ENCODE measurements at regions not wholly inside any gene's neighbourhood (a gene's known extent, or its start where the extent isn't known, plus 50 kb on each side); places are given as distances from the start of the nearest gene placed in this dataset.

DNA sequence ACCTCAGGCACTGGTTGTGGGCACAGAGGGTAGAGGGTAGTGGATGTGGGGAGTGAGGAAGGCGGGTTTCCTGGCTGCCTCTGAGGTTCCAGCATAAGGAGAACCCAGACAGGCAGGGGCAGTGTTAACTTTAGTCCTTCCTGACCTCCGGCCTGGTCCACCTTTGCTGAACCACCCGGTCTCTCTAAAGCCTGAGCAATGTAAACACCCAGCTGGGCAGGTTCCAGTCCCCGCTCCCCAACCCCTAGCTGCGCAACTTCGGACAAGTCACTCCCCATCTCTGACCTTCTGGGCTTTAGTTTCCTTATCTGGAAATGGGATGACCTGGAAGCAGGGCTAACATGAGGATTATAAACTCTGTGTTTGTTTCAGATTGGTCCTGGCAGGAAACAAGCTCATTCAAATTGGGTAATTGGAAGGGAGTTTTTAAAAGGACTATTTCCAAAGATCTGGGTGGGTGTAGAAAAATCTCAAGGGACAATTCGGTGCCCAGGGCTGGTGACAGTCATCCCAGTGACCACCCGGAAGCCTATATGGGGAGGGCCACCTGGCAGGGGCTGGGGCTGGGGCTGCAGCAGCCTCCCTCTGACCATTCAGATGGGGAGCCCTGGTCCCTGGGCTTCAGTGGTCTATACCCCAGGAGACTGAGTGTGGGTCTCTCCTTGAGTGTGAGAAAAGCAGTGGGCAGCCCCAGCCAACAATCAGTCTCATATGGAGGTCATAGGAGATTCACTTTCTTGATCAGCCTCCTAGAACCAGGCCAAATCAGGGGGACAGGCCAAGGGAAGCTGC is 108.3 kb upstream of the SYT13 start (continued):
- TF ChIP-seq, protein P1, sequence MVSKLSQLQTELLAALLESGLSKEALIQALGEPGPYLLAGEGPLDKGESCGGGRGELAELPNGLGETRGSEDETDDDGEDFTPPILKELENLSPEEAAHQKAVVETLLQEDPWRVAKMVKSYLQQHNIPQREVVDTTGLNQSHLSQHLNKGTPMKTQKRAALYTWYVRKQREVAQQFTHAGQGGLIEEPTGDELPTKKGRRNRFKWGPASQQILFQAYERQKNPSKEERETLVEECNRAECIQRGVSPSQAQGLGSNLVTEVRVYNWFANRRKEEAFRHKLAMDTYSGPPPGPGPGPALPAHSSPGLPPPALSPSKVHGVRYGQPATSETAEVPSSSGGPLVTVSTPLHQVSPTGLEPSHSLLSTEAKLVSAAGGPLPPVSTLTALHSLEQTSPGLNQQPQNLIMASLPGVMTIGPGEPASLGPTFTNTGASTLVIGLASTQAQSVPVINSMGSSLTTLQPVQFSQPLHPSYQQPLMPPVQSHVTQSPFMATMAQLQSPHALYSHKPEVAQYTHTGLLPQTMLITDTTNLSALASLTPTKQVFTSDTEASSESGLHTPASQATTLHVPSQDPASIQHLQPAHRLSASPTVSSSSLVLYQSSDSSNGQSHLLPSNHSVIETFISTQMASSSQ (IDR thresholded peaks at IDR 0.05; ENCODE audit: low read depth) = no peak
- TF ChIP-seq, protein P1 (CRISPR knock-in tag; IDR thresholded peaks at IDR 0.05; ENCODE audit: borderline replicate concordance) = no peak
- TF ChIP-seq ZMYM2 (CRISPR knock-in tag; IDR thresholded peaks at IDR 0.05) (peak; percentile 74; the same call in 1 of the 2 replicates), NFKB2 (CRISPR knock-in tag; IDR thresholded peaks at IDR 0.05; ENCODE audit: borderline replicate concordance) (no peak), ZBTB38 (CRISPR knock-in tag; IDR thresholded peaks at IDR 0.05) (no peak), ARNTL (CRISPR knock-in tag; IDR thresholded peaks at IDR 0.05) (no peak), JARID2 (CRISPR knock-in tag; IDR thresholded peaks at IDR 0.05; ENCODE audit: insufficient replicate concordance) (no peak), ZBTB3 (CRISPR knock-in tag; IDR thresholded peaks at IDR 0.05; ENCODE audit: borderline replicate concordance, low read depth) (no peak)
- TF ChIP-seq, protein P2, sequence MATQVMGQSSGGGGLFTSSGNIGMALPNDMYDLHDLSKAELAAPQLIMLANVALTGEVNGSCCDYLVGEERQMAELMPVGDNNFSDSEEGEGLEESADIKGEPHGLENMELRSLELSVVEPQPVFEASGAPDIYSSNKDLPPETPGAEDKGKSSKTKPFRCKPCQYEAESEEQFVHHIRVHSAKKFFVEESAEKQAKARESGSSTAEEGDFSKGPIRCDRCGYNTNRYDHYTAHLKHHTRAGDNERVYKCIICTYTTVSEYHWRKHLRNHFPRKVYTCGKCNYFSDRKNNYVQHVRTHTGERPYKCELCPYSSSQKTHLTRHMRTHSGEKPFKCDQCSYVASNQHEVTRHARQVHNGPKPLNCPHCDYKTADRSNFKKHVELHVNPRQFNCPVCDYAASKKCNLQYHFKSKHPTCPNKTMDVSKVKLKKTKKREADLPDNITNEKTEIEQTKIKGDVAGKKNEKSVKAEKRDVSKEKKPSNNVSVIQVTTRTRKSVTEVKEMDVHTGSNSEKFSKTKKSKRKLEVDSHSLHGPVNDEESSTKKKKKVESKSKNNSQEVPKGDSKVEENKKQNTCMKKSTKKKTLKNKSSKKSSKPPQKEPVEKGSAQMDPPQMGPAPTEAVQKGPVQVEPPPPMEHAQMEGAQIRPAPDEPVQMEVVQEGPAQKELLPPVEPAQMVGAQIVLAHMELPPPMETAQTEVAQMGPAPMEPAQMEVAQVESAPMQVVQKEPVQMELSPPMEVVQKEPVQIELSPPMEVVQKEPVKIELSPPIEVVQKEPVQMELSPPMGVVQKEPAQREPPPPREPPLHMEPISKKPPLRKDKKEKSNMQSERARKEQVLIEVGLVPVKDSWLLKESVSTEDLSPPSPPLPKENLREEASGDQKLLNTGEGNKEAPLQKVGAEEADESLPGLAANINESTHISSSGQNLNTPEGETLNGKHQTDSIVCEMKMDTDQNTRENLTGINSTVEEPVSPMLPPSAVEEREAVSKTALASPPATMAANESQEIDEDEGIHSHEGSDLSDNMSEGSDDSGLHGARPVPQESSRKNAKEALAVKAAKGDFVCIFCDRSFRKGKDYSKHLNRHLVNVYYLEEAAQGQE (IDR thresholded peaks at IDR 0.05; ENCODE audit: borderline replicate concordance in 1 of 2, low read depth in 1 of 2, low read length in 2 of 2) = no peak
- TF ChIP-seq, protein P3, sequence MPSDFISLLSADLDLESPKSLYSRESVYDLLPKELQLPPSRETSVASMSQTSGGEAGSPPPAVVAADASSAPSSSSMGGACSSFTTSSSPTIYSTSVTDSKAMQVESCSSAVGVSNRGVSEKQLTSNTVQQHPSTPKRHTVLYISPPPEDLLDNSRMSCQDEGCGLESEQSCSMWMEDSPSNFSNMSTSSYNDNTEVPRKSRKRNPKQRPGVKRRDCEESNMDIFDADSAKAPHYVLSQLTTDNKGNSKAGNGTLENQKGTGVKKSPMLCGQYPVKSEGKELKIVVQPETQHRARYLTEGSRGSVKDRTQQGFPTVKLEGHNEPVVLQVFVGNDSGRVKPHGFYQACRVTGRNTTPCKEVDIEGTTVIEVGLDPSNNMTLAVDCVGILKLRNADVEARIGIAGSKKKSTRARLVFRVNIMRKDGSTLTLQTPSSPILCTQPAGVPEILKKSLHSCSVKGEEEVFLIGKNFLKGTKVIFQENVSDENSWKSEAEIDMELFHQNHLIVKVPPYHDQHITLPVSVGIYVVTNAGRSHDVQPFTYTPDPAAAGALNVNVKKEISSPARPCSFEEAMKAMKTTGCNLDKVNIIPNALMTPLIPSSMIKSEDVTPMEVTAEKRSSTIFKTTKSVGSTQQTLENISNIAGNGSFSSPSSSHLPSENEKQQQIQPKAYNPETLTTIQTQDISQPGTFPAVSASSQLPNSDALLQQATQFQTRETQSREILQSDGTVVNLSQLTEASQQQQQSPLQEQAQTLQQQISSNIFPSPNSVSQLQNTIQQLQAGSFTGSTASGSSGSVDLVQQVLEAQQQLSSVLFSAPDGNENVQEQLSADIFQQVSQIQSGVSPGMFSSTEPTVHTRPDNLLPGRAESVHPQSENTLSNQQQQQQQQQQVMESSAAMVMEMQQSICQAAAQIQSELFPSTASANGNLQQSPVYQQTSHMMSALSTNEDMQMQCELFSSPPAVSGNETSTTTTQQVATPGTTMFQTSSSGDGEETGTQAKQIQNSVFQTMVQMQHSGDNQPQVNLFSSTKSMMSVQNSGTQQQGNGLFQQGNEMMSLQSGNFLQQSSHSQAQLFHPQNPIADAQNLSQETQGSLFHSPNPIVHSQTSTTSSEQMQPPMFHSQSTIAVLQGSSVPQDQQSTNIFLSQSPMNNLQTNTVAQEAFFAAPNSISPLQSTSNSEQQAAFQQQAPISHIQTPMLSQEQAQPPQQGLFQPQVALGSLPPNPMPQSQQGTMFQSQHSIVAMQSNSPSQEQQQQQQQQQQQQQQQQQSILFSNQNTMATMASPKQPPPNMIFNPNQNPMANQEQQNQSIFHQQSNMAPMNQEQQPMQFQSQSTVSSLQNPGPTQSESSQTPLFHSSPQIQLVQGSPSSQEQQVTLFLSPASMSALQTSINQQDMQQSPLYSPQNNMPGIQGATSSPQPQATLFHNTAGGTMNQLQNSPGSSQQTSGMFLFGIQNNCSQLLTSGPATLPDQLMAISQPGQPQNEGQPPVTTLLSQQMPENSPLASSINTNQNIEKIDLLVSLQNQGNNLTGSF (CRISPR knock-in tag; IDR thresholded peaks at IDR 0.05) = no peak
- TF ChIP-seq, protein P4, sequence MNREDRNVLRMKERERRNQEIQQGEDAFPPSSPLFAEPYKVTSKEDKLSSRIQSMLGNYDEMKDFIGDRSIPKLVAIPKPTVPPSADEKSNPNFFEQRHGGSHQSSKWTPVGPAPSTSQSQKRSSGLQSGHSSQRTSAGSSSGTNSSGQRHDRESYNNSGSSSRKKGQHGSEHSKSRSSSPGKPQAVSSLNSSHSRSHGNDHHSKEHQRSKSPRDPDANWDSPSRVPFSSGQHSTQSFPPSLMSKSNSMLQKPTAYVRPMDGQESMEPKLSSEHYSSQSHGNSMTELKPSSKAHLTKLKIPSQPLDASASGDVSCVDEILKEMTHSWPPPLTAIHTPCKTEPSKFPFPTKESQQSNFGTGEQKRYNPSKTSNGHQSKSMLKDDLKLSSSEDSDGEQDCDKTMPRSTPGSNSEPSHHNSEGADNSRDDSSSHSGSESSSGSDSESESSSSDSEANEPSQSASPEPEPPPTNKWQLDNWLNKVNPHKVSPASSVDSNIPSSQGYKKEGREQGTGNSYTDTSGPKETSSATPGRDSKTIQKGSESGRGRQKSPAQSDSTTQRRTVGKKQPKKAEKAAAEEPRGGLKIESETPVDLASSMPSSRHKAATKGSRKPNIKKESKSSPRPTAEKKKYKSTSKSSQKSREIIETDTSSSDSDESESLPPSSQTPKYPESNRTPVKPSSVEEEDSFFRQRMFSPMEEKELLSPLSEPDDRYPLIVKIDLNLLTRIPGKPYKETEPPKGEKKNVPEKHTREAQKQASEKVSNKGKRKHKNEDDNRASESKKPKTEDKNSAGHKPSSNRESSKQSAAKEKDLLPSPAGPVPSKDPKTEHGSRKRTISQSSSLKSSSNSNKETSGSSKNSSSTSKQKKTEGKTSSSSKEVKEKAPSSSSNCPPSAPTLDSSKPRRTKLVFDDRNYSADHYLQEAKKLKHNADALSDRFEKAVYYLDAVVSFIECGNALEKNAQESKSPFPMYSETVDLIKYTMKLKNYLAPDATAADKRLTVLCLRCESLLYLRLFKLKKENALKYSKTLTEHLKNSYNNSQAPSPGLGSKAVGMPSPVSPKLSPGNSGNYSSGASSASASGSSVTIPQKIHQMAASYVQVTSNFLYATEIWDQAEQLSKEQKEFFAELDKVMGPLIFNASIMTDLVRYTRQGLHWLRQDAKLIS (CRISPR knock-in tag; IDR thresholded peaks at IDR 0.05) = no peak
